Osteoblast (primary cell): ENCODE measurements at regions not wholly inside any gene's neighbourhood (a gene's known extent, or its start where the extent isn't known, plus 50 kb on each side); places are given as distances from the start of the nearest gene placed in this dataset.

Experiments
- DNase-seq: peaks from one replicate; pipeline ENCODE4 v3.0.0; 2011; ENCODE audit warnings: low spot score, mixed read lengths; ENCODE audit not compliant: insufficient read length; ENCODE audit errors: missing footprints
- H2AFZ ChIP-seq: 2 replicates; pipeline ENCODE4 v1.6.0; 2011; ENCODE audit warnings: mild to moderate bottlenecking, low read length
- H3K27ac ChIP-seq: 2 replicates; pipeline ENCODE4 v1.5.1; 2011; ENCODE audit warnings: mild to moderate bottlenecking, low read depth, low read length, moderate library complexity
- H3K27me3 ChIP-seq: 2 replicates; pipeline ENCODE4 v1.6.0; 2012; ENCODE audit warnings: mild to moderate bottlenecking, control low read depth, inconsistent platforms, low read length, moderate library complexity; ENCODE audit not compliant: insufficient read depth
- H3K36me3 ChIP-seq: 2 replicates; pipeline ENCODE4 v1.5.1; 2011; ENCODE audit warnings: mild to moderate bottlenecking, low read length, control low read depth, moderate library complexity; ENCODE audit not compliant: insufficient read depth
- H3K4me1 ChIP-seq: 2 replicates; pipeline ENCODE4 v1.5.1; 2011; ENCODE audit warnings: mild to moderate bottlenecking, low read length, control low read depth, moderate library complexity; ENCODE audit not compliant: insufficient read depth
- H3K4me2 ChIP-seq: 2 replicates; pipeline ENCODE4 v1.6.0; 2011; ENCODE audit warnings: mild to moderate bottlenecking, low read length; ENCODE audit not compliant: insufficient read depth
- H3K4me3 ChIP-seq: fragments of 200-600 bp; sonication (generic); 3 replicates; pipeline ENCODE4 v1.5.1; 2012; ENCODE audit warnings: mild to moderate bottlenecking, low read length, inconsistent platforms; ENCODE audit not compliant: insufficient read depth
- H3K79me2 ChIP-seq: 2 replicates; pipeline ENCODE4 v1.6.0; 2012; ENCODE audit warnings: mild to moderate bottlenecking, low read length, control low read depth, inconsistent platforms; ENCODE audit not compliant: insufficient read depth
- H3K9me3 ChIP-seq: 2 replicates; pipeline ENCODE4 v1.5.1; 2011; ENCODE audit warnings: low read depth, low read length, control low read depth
- H4K20me1 ChIP-seq: 2 replicates; pipeline ENCODE4 v1.6.0; 2012; ENCODE audit warnings: mild to moderate bottlenecking, low read length, control low read depth; ENCODE audit not compliant: insufficient read depth
- TF ChIP-seq, protein P1 (sequence below): IDR thresholded peaks from 2 replicates; pipeline ENCODE4 v1.5.1; 2011; ENCODE audit warnings: mild to moderate bottlenecking, low read depth, low read length, moderate library complexity; ENCODE audit errors: extremely low read depth

DNA sequence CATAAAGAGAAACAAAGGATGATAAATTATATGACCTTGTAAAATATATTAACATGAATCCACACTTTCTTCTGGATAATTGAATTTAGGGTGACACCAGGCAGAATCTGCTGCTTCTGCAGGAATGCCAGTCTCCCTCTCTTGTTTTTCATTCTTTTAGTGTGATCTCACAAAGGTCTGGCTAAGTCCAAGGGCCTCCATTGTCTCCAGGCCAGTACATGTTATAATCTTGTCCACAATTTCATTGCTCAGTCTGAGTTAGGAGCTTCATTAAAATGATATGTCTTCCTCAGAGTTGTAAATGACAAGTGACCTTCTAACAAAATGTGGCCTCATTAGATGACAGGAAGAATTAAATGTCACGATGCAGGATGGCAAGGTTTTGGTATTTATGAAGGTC, 110.2 kb downstream of the APOB start:
- TF ChIP-seq, protein P1, sequence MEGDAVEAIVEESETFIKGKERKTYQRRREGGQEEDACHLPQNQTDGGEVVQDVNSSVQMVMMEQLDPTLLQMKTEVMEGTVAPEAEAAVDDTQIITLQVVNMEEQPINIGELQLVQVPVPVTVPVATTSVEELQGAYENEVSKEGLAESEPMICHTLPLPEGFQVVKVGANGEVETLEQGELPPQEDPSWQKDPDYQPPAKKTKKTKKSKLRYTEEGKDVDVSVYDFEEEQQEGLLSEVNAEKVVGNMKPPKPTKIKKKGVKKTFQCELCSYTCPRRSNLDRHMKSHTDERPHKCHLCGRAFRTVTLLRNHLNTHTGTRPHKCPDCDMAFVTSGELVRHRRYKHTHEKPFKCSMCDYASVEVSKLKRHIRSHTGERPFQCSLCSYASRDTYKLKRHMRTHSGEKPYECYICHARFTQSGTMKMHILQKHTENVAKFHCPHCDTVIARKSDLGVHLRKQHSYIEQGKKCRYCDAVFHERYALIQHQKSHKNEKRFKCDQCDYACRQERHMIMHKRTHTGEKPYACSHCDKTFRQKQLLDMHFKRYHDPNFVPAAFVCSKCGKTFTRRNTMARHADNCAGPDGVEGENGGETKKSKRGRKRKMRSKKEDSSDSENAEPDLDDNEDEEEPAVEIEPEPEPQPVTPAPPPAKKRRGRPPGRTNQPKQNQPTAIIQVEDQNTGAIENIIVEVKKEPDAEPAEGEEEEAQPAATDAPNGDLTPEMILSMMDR, result no peak
- H2AFZ ChIP-seq, result no peak overlapping the region
- H3K9me3 ChIP-seq, result no peaks in the 10 kb centered on the region
- H3K79me2 ChIP-seq, result no peaks in the 10 kb centered on the region
- H3K4me3 ChIP-seq, result no peak overlapping the region
- H3K27ac ChIP-seq, result no peak overlapping the region
- DNase-seq, result no peak
- no peak overlapping the region for H3K4me2 ChIP-seq
- H3K36me3 ChIP-seq, result no peaks in the 10 kb centered on the region
- peaks cover 11% of the 10 kb centered on the region for H3K4me1 ChIP-seq
- no peaks in the 10 kb centered on the region for H3K27me3 ChIP-seq
- no peaks in the 10 kb centered on the region for H4K20me1 ChIP-seq

DNA sequence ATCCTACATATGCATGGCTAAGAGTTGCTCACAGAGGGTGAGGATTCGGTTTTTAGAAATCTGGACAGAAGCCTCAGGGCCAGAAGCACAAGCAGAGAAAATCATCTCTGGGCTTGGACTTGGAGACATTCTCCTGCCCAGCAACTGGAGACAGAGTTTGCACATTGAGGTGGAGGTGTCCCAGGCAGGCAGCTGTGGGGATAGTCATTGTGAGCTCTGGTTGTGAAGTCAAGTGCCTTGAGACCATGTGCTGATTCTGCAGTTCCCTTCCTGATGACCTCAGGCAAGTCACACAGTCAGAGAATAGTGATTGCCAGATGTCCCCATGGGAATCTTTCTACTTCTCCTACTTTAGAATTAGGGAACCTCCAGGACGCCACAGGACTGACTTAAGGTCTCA, 108.4 kb upstream of the LDAH start:
- Histone ChIP-seq H3K4me2 (peak overlapping the region; percentile 36), H3K27ac (no peak overlapping the region), H3K9me3 (no peaks in the 10 kb centered on the region), H3K79me2 (no peaks in the 10 kb centered on the region), H2AFZ (no peak overlapping the region), H4K20me1 (no peaks in the 10 kb centered on the region), H3K4me1 (peaks cover 11% of the 10 kb centered on the region), H3K27me3 (no peaks in the 10 kb centered on the region), H3K4me3 (no peak overlapping the region), H3K36me3 (no peaks in the 10 kb centered on the region)
- no peak for DNase-seq
- TF ChIP-seq, protein P1, result no peak

DNA sequence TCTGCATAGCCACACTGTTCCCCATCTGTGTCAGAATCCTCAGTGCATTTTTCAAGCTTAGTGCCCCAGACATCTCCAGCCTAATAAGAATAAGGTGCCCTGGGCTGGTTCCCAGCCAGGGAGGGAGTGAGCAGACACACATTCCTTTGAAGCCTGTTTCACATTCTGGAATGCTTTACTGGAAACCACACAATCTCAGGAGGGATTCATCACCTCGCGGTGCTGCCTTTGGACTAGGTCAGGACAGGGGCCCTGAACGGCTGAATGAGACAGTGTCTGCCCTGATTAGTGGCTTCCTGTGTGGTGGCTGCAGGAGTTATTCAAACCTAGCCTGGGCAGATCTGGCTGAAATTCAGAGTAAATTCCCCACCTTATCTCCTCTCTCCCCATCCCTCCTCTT, 108.0 kb upstream of the LDAH start:
- DNase-seq, result no peak
- Histone ChIP-seq H3K79me2 (no peaks in the 10 kb centered on the region), H3K4me1 (peaks cover 11% of the 10 kb centered on the region), H2AFZ (no peak overlapping the region), H3K9me3 (no peaks in the 10 kb centered on the region), H4K20me1 (no peaks in the 10 kb centered on the region), H3K27me3 (no peaks in the 10 kb centered on the region), H3K4me3 (no peak overlapping the region), H3K36me3 (no peaks in the 10 kb centered on the region), H3K27ac (no peak overlapping the region), H3K4me2 (peak overlapping the region; percentile 36)
- TF ChIP-seq, protein P1, result no peak

DNA sequence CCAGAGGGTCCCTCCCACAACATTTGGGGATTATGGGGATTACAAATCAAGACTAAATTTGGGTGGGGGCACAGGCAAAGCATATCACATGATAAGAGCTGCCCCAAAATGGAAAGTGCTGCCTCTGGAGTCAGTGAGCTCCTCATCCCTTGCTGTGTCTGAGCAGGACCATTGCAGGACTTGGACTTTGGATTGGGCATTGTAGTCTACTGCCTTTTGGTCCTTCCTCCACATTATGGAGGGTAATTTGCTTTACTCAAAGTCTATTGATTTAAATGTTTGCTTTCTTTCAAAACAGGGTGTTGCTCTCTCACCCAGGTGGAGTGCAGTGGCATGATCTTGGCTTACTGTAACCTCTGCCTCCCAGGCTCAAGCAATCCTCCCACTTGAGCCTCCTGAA, 106.8 kb upstream of the LDAH start:
- H3K4me1 ChIP-seq, result peaks cover 11% of the 10 kb centered on the region
- H3K36me3 ChIP-seq, result no peaks in the 10 kb centered on the region
- H3K27ac ChIP-seq, result no peak overlapping the region
- H4K20me1 ChIP-seq, result no peaks in the 10 kb centered on the region
- H3K27me3 ChIP-seq, result no peaks in the 10 kb centered on the region
- H3K4me3 ChIP-seq, result no peak overlapping the region
- H3K9me3 ChIP-seq, result no peaks in the 10 kb centered on the region
- TF ChIP-seq, protein P1, result no peak
- no peaks in the 10 kb centered on the region for H3K79me2 ChIP-seq
- no peak overlapping the region for H3K4me2 ChIP-seq
- no peak for DNase-seq
- no peak overlapping the region for H2AFZ ChIP-seq
